Heart right ventricle (tissue), 16 donors: ENCODE measurements at regions not wholly inside any gene's neighbourhood (a gene's known extent, or its start where the extent isn't known, plus 50 kb on each side); places are given as distances from the start of the nearest gene placed in this dataset.
A peak's percentile ranks its signal among the peaks of the same experiment; 100 is the strongest.

Source experiments
- ATAC-seq, 8 donors: fragments of 200-7000 bp; cut with Tn5 transposase; one replicate each; pipeline ENCODE4 v1.9.1; 2020; ENCODE audit warnings: mild to moderate bottlenecking in 8 of 8, moderate library complexity in 8 of 8, moderate number of reproducible peaks in 1 of 8
- DNase-seq, 2 donors: peaks; one replicate each; pipeline ENCODE4 v3.0.0-alpha.2; 2020
- H3K27ac ChIP-seq, 10 donors: fragments of 200-600 bp; sonication (generic) in 2 of 10; one replicate each; pipeline versions ENCODE4 v1.5.0 to v1.8.0; 2020 to 2022; ENCODE audit warnings: mild to moderate bottlenecking in 3 of 10
- H3K27me3 ChIP-seq, 7 donors: fragments of 200-600 bp; one replicate each; pipeline ENCODE4 v1.8.0; 2021 to 2022; ENCODE audit warnings: mild to moderate bottlenecking in 2 of 7
- H3K36me3 ChIP-seq, 9 donors: fragments of 200-600 bp; sonication (generic) in 1 of 9; one replicate each; pipeline versions ENCODE4 v1.5.0 to v1.8.0; 2020 to 2022; ENCODE audit warnings: mild to moderate bottlenecking in 2 of 9
- H3K4me1 ChIP-seq, 9 donors: fragments of 200-600 bp; sonication (generic) in 1 of 9; one replicate each; pipeline versions ENCODE4 v1.5.0 to v1.8.0; 2020 to 2022; ENCODE audit warnings: mild to moderate bottlenecking in 4 of 9
- H3K4me3 ChIP-seq, 10 donors: fragments of 200-600 bp; sonication (generic) in 2 of 10; one replicate each; pipeline versions ENCODE4 v1.5.0 to v1.8.0; 2020 to 2022; ENCODE audit warnings: mild to moderate bottlenecking in 7 of 10, moderate library complexity in 2 of 10
- H3K9me3 ChIP-seq, 11 donors: fragments of 200-600 bp in 10 of 11; sonication (generic) in 2 of 11; one replicate each; pipeline versions ENCODE4 v1.5.0 to v1.8.0; 2013 to 2022; ENCODE audit warnings: mild to moderate bottlenecking in 2 of 11, control low read depth in 1 of 11, moderate library complexity in 1 of 11
- WGBS, 2 donors: extraction: QIAGEN DNeasy Blood & Tissue Kit; methylation state at CpG; one replicate each; pipeline ENCODE4 v1.1.7; 2013; ENCODE audit warnings: inconsistent platforms in 1 of 2; 5-methylcytosine and 5-hydroxymethylcytosine counted together
- intact Hi-C, 10 donors: fragments of 100-400 bp; cut with DNase I; formaldehyde crosslinking; loops; one replicate each; pipeline versions ENCODE4 v1.11.1 to v1.14.2; 2022
- TF ChIP-seq, protein P1 (sequence below), 9 donors: fragments of 200-600 bp; sonication (generic) in 2 of 9; IDR thresholded peaks; one replicate each; pipeline versions ENCODE4 v1.5.0 to v1.8.0; 2021 to 2022; ENCODE audit warnings: antibody characterized with exemption in 9 of 9, mild to moderate bottlenecking in 5 of 9, moderate library complexity in 1 of 9
- donor health status: Arrhythmogenic right ventricular cardiomyopathy.
- donor health status: ischemic (EF 13 %, LVEDD 7.1; RV severe dilation, severe dysfunction).
- donor health status: healthy with polysubstance abuse.
- donor health status: DM: no; HTN: yes; CAD: no.
- donor health status: DM: no; HTN: no; CAD: no.
- donor health status: ischemic (EF 25% LVEDD 6.9; RV normal size, moderate dysfunction).
- donor health status: ischemic (EF 25% LVEDD 5.7; RV mildly dilated, moderate dysfunction).
- donor health status: healthy.
- donor health status: DM: yes; HTN: yes; CAD: no.
- donor health status: Ischemic cardiomyopathy.
- donor health status: ischemic (EF 35%, LVEDD 5.7; RV mildly dilated, moderate dysfunction).
- donor health status: nonischemic (EF 11% LVEDD 7.7; RV severe dilation, severe dysfunction).
- donor health status: DM: yes; HTN: yes; CAD: no.
- donor health status: PGD.
- donor health status: ischemic (EF 29% LVEDD 5.4; RV normal size, mild dysfunction).
- donor health status: nonischemic (EF 23%, LVEDD 6.1; RV moderate dilation, normal function).

- TF ChIP-seq, protein P1, sequence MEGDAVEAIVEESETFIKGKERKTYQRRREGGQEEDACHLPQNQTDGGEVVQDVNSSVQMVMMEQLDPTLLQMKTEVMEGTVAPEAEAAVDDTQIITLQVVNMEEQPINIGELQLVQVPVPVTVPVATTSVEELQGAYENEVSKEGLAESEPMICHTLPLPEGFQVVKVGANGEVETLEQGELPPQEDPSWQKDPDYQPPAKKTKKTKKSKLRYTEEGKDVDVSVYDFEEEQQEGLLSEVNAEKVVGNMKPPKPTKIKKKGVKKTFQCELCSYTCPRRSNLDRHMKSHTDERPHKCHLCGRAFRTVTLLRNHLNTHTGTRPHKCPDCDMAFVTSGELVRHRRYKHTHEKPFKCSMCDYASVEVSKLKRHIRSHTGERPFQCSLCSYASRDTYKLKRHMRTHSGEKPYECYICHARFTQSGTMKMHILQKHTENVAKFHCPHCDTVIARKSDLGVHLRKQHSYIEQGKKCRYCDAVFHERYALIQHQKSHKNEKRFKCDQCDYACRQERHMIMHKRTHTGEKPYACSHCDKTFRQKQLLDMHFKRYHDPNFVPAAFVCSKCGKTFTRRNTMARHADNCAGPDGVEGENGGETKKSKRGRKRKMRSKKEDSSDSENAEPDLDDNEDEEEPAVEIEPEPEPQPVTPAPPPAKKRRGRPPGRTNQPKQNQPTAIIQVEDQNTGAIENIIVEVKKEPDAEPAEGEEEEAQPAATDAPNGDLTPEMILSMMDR (IDR thresholded peaks at IDR 0.05), result no peak
- WGBS, 2 donors, result 96 to 97% methylated on average over 6 of the region's 6 CpGs
- H3K4me3 ChIP-seq, result no peak overlapping the region
- H3K27ac ChIP-seq, result no peak overlapping the region
- peaks cover 0 to 9% (median 0%) of the 10 kb centered on the region in 9 donors for H3K4me1 ChIP-seq
- no peaks in the 10 kb centered on the region for H3K9me3 ChIP-seq
- no peaks in the 10 kb centered on the region for H3K27me3 ChIP-seq
- H3K36me3 ChIP-seq, result no peaks in the 10 kb centered on the region
- intact Hi-C loops, result no loop called here
- DNase-seq, result no peak
- ATAC-seq, result no peak
Measured at GRCh38 chr3:117435506-117435905, 725.9 kb downstream of the TUSC7 start.

DNA sequence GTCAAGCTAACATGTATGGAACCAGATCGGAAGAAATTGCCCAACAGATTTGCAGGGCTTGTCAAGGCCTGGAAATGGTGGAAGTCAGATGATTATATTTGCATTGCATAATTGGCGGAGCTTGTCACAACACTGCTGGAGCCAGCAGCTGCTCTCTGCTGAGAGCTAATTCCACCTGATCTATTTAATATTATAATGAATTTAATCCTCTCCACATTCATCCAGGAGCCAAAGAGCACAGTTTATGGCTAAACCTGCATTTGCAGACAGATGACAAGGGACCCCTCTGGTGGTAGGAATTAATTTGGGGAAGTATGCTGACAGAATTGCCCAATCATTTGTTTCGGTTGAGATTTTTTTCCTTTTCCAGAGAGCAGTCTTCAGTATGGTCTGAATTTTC, 730.2 kb downstream of the TUSC7 start:
- H3K9me3 ChIP-seq, result no peaks in the 10 kb centered on the region
- no peaks in the 10 kb centered on the region for H3K36me3 ChIP-seq
- no peak overlapping the region for H3K4me3 ChIP-seq
- DNase-seq, result no peak
- WGBS, 2 donors, result 71 to 75% methylated on average over 3 of the region's 3 CpGs
- intact Hi-C loops, result no loop called here
- no peak for ATAC-seq
- peak overlapping the region in 1 of 10 donors; percentile 43 for H3K27ac ChIP-seq
- TF ChIP-seq, protein P1 (IDR thresholded peaks at IDR 0.05), result peak in 4 of 9 donors; percentile 7 to 37 (median 25)
- peaks cover 0 to 14% (median 0%) of the 10 kb centered on the region in 9 donors for H3K4me1 ChIP-seq
- H3K27me3 ChIP-seq, result peaks cover 0 to 6% (median 0%) of the 10 kb centered on the region in 7 donors

DNA sequence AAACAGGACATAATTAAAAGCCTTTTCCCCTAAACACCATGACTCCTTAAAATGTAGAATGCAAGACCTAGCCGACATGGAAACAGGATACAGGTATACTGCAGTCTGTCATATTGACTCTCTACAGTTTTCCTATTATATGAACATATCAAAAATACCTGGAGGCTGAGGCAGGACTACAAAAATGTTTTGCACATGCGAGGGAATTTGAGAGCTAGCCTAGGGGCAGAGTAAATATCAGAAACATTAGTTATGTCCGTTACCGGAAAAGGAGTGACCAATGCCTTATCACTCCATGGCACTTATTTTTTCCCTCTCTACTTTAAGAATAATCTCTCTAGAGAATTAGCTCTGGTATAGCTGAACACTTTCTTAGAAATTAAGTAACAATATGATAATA, 732.3 kb downstream of the TUSC7 start:
- no peaks in the 10 kb centered on the region for H3K36me3 ChIP-seq
- H3K4me1 ChIP-seq, result peaks cover 0 to 14% (median 0%) of the 10 kb centered on the region in 9 donors
- H3K27me3 ChIP-seq, result peaks cover 0 to 6% (median 0%) of the 10 kb centered on the region in 7 donors
- no peak for DNase-seq
- ATAC-seq, result no peak
- intact Hi-C loops, result no loop called here
- no peaks in the 10 kb centered on the region for H3K9me3 ChIP-seq
- 72 to 77% methylated on average over 4 of the region's 4 CpGs for WGBS, 2 donors
- no peak overlapping the region for H3K4me3 ChIP-seq
- TF ChIP-seq, protein P1 (IDR thresholded peaks at IDR 0.05), result no peak
- H3K27ac ChIP-seq, result no peak overlapping the region

GRCh38 chr3:117442566-117442965, 733.0 kb downstream of the TUSC7 start:
- Histone ChIP-seq H3K4me1 (peaks cover 0 to 14% (median 0%) of the 10 kb centered on the region in 9 donors), H3K4me3 (no peak overlapping the region), H3K27me3 (peaks cover 0 to 6% (median 0%) of the 10 kb centered on the region in 7 donors), H3K27ac (no peak overlapping the region), H3K9me3 (no peaks in the 10 kb centered on the region), H3K36me3 (no peaks in the 10 kb centered on the region)
- DNase-seq (no peak), ATAC-seq (no peak)
- TF ChIP-seq, protein P1 (IDR thresholded peaks at IDR 0.05), result no peak
- 71 to 83% methylated on average over 4 of the region's 4 CpGs for WGBS, 2 donors
- intact Hi-C loops, result no loop called here
